Epithelial cell of esophagus (primary cell): ENCODE measurements at regions not wholly inside any gene's neighbourhood (a gene's known extent, or its start where the extent isn't known, plus 50 kb on each side); places are given as distances from the start of the nearest gene placed in this dataset.
"Not testable (repeated sequence)": the region's sequence is repeated elsewhere in the genome, so short reads cannot be mapped to it uniquely, and the experiment has no call there.

Experiments used
- DNase-seq: peaks from one replicate; pipeline ENCODE4 v3.0.0; 2010; ENCODE audit warnings: low read depth
- H3K4me3 ChIP-seq: 2 replicates; pipeline ENCODE4 v1.5.1; 2011; ENCODE audit warnings: mild to moderate bottlenecking, low read length, control low read depth
- CTCF ChIP-seq: IDR thresholded peaks from 2 replicates; pipeline ENCODE4 v1.5.1; 2011; ENCODE audit warnings: low read depth, mild to moderate bottlenecking, low read length, control low read depth, inconsistent platforms; ENCODE audit not compliant: insufficient read depth; ENCODE audit errors: missing control alignments

- peak; percentile 1 for DNase-seq
- no peak for TF ChIP-seq CTCF
- H3K4me3 ChIP-seq = no peak overlapping the region
Observed at GRCh38 chrX:85808217-85808616, 239.1 kb downstream of the CHM start.

- not testable (repeated sequence) for DNase-seq, H3K4me3 ChIP-seq
Observed at GRCh38 chrX:85772391-85772790, 275.0 kb downstream of the CHM start.

GRCh38 chrX:85765651-85766050, 281.7 kb downstream of the CHM start:
- no peak overlapping the region for H3K4me3 ChIP-seq
- DNase-seq = no peak
- TF ChIP-seq CTCF = no peak

GRCh38 chrX:85723025-85723424, 324.3 kb downstream of the CHM start:
- not testable (repeated sequence) for DNase-seq

GRCh38 chrX:85703233-85703632, 323.8 kb upstream of the POF1B start:
- not testable (repeated sequence) for DNase-seq, H3K4me3 ChIP-seq

More at GRCh38 chrX:85723025-85723424, 324.3 kb downstream of the CHM start:
- H3K4me3 ChIP-seq = not testable (repeated sequence)

- H3K4me3 ChIP-seq = no peak overlapping the region
- no peak for DNase-seq
- TF ChIP-seq CTCF = no peak
Observed at GRCh38 chrX:85698921-85699320, 319.5 kb upstream of the POF1B start.

- no peak overlapping the region for H3K4me3 ChIP-seq
- DNase-seq = no peak
- no peak for TF ChIP-seq CTCF
Observed at GRCh38 chrX:85685843-85686242, 306.4 kb upstream of the POF1B start.

GRCh38 chrX:85666471-85666870, 287.0 kb upstream of the POF1B start:
- no peak overlapping the region for H3K4me3 ChIP-seq
- peak; percentile 8 for DNase-seq
- TF ChIP-seq CTCF = no peak

GRCh38 chrX:85663970-85664369, 284.5 kb upstream of the POF1B start:
- not testable (repeated sequence) for H3K4me3 ChIP-seq, DNase-seq
